Left ventricle myocardium superior (tissue), 1 donor: ENCODE measurements at regions not wholly inside any gene's neighbourhood (a gene's known extent, or its start where the extent isn't known, plus 50 kb on each side); places are given as distances from the start of the nearest gene placed in this dataset.
"Not testable (repeated sequence)": the region's sequence is repeated elsewhere in the genome, so short reads cannot be mapped to it uniquely, and the experiment has no call there.

ENCODE experiments used
- ATAC-seq: fragments of 200-7000 bp; cut with Tn5 transposase; one replicate; pipeline ENCODE4 v1.9.1; 2020; ENCODE audit warnings: mild to moderate bottlenecking, moderate library complexity
- DNase-seq: peaks from one replicate; pipeline ENCODE4 v3.0.0-alpha.2; 2020
- intact Hi-C: fragments of 100-400 bp; cut with micrococcal nuclease; formaldehyde crosslinking; loops from one replicate; pipeline ENCODE4 v1.11.0; 2022
- donor health status: DM: no; HTN: yes; CAD: no; lungs with severe emphysema.

GRCh38 chr7:126185959-126186580, 1066.7 kb downstream of the GRM8 start:
- ATAC-seq: no peak
- no peak for DNase-seq
- intact Hi-C loops: no loop called here

- intact Hi-C loops: no loop called here
- DNase-seq: no peak
- no peak for ATAC-seq
Observed at GRCh38 chr7:126179916-126180315, 1072.8 kb downstream of the GRM8 start.

- intact Hi-C loops: no loop called here
- no peak for ATAC-seq
- no peak for DNase-seq
Observed at GRCh38 chr7:126178865-126179264, 1073.9 kb downstream of the GRM8 start.

- DNase-seq (no peak), ATAC-seq (no peak)
- intact Hi-C loops: no loop called here
Observed at GRCh38 chr7:126177782-126178181, 1075.0 kb downstream of the GRM8 start.

GRCh38 chr7:126166645-126167044, 1086.1 kb downstream of the GRM8 start:
- DNase-seq (no peak), ATAC-seq (no peak)
- intact Hi-C loops: no loop called here

GRCh38 chr7:126163647-126164046, 1089.1 kb downstream of the GRM8 start:
- intact Hi-C loops: no loop called here
- ATAC-seq (no peak), DNase-seq (no peak)

DNA sequence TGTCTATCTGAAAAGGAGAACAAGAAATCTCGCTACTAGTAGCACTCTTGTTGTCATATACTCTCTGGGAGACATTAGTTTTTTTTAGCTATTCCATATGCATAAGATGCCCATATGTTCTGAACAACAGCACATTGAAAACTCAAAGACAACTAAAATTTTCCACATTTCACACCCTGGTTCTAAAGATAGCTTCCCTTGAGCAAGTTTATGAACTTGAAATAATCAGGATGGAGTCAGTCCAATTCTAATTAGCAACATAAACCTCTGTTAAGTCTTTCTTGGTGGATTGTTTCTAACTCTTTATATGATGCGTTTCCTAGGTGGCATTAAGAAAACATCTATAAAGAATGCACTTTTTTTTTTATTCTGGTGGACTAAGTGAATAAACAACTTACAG, 1095.3 kb downstream of the GRM8 start:
- DNase-seq (no peak), ATAC-seq (no peak)
- intact Hi-C loops: no loop called here

- DNase-seq: no peak
- intact Hi-C loops: no loop called here
- ATAC-seq: no peak
Observed at GRCh38 chr7:126150278-126150958, 1102.3 kb downstream of the GRM8 start.

GRCh38 chr7:126140858-126141466, 1111.8 kb downstream of the GRM8 start:
- peak; percentile 61 for ATAC-seq
- no peak for DNase-seq

GRCh38 chr7:126119981-126120380, 1132.8 kb downstream of the GRM8 start:
- ATAC-seq (no peak), DNase-seq (no peak)
- intact Hi-C loops: no loop called here

More at GRCh38 chr7:126140858-126141466, 1111.8 kb downstream of the GRM8 start:
- intact Hi-C loops: no loop called here

DNA sequence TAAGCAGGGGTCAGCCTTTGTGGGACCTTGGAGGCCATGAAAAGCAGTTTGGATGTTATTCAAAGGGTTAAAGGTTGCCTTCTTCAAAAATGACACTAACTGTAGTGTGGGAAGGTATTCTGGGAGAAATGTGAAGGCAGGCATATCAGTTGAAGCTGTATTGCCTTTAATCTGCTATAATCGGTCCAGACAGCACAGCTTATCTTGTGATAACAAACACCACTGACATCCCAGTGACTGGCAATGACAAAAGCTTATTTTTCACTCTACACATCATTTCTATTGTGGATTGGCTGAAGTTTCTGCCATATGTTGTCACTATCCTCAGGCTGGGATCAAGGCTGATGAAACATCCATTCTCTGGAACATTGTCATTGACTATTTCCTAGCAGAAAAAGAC, 1149.2 kb downstream of the GRM8 start:
- DNase-seq (no peak), ATAC-seq (no peak)
- intact Hi-C loops: no loop called here

GRCh38 chr7:126083014-126083413, 1153.4 kb upstream of the POT1 start:
- no peak for DNase-seq
- ATAC-seq: no peak
- intact Hi-C loops: no loop called here

DNA sequence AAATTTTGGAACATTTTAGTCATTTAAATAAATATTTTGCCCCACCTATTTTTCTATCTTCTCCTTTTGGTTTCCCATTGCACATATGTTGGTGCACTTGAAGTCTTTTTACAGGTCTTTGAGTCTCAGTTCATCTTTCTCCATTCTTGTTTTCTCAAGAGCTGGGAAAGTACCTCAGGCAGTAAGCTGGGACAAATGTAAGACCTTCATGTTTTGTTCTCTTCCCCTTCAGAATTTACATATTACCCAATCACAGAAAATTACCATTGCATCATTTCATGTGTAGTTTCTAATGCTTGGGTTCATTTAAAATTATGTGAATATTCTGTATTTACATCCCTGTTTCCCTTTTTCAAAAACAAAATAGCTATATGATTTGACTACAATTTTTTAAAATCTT, 1150.0 kb upstream of the POT1 start:
- no peak for ATAC-seq
- intact Hi-C loops: no loop called here

GRCh38 chr7:126079151-126079550, 1149.5 kb upstream of the POT1 start:
- ATAC-seq: no peak
- intact Hi-C loops: no loop called here
- no peak for DNase-seq

More for the DNA sequence above, 1150.0 kb upstream of the POT1 start:
- no peak for DNase-seq

DNA sequence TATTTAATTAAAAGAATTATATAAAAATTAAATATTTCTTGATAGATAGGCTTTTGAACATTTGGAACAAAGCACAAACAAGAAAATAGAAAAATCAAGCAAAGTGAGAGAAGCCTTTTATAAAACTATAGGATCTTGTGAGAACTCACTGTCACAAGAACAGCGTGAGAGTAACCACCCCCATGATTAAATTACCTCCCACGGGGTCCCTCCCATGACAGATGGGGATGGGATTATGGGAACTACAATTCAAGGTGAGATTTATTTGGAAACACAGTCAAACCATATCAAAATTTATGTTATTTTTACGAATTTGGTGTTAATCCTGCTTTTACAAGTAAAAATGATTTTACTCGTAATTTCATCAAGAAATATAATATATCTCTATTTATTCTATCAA, 1136.1 kb upstream of the POT1 start:
- DNase-seq: no peak
- intact Hi-C loops: no loop called here
- ATAC-seq: no peak

GRCh38 chr7:126057979-126058378, 1128.4 kb upstream of the POT1 start:
- intact Hi-C loops: no loop called here
- DNase-seq: no peak
- ATAC-seq: no peak

- DNase-seq: not testable (repeated sequence)
Observed at GRCh38 chr7:126056613-126057012, 1127.0 kb upstream of the POT1 start.

DNA sequence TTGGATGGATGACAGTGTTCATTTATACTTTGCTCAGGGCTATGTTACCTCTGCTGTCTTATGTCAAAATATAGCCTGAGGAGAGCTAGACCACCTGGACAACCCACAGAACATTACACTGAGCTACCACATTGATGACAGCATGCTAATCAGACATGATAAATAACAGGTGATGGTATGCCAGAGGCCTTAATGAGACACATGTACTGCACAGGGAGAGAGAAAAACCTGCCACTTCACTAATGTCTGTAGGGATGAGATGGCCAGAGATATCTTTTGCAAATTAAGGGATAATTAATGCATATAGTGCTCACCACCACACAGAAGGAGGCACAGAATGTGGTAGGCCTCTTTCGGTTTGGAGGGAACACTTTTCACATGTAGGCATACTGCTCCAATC, 1122.6 kb upstream of the POT1 start:
- ATAC-seq: no peak
- intact Hi-C loops: no loop called here
- DNase-seq: no peak

More at GRCh38 chr7:126056613-126057012, 1127.0 kb upstream of the POT1 start:
- ATAC-seq, intact Hi-C loops: not testable (repeated sequence)

DNA sequence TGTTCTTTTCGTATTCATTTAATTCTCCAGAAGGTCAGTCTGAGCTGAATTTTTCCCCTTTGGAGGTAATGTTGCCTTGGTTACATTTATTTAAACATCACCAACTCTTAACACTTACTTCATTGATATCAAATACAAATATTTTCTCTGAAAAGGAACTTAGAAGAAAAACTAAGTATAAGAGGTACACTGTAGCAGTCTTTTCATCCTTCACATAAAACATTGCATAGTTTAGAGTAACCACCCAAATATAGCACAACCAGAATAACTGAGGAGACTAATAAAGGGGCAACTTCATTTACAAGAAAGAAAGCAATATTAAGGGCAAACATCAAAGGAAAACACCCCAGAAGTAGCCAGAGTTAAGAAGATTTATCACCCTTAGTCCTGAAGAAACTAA, 1115.0 kb upstream of the POT1 start:
- intact Hi-C loops: no loop called here
- DNase-seq: no peak
- ATAC-seq: no peak

- ATAC-seq (no peak), DNase-seq (no peak)
- intact Hi-C loops: no loop called here
Observed at GRCh38 chr7:126041472-126041871, 1111.8 kb upstream of the POT1 start.
